ENCODE measurements at regions not wholly inside any gene's neighbourhood (a gene's known extent, or its start where the extent isn't known, plus 50 kb on each side); places are given as distances from the start of the nearest gene placed in this dataset.
"Not testable (repeated sequence)": the region's sequence is repeated elsewhere in the genome, so short reads cannot be mapped to it uniquely, and the experiment has no call there.

DNA sequence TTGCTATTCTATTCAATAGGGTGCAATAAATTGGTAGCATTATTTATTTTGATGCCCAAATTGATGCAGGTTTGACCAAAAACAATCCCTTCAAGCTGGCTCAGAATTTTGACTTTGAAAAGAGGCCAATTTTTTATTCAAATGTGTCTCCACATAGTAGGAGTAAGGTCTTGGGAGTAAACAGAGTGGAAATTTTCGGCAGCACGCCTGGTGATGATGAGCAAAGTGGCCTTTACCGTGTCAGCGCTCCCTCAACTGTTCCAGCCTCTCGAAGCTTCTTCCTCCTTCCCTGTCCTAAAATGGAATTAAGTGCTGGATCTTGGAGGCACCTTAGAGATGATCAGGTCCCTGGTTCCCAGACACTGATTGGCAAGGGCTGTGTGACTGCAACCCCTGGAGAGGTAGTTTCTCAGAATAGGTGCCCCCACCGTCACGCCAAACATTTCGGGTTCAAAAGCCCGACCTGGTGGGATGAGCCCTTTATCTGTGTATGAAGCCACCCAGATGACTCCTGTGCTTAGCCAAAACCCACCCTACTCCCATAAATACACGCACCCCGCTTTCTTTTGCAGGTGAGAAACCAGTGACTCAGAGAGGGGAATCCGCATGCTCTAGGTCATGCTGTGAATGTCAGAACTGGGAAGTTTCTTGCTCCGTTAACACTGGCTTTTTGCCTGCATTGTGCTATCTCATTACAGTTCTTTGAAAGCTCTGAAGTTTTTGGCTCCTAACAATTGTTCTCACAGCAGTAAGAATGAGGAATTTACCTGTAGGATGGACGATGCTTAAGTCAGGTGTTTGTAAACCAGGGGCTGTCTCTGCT lies 89.1 kb downstream of the CRYGS start:
- no peak for DNase-seq (ENCODE audit: low spot score)

GRCh38 chr3:186453531-186453930 lies 90.6 kb downstream of the CRYGS start:
- no peak for DNase-seq (ENCODE audit: low spot score)

DNA sequence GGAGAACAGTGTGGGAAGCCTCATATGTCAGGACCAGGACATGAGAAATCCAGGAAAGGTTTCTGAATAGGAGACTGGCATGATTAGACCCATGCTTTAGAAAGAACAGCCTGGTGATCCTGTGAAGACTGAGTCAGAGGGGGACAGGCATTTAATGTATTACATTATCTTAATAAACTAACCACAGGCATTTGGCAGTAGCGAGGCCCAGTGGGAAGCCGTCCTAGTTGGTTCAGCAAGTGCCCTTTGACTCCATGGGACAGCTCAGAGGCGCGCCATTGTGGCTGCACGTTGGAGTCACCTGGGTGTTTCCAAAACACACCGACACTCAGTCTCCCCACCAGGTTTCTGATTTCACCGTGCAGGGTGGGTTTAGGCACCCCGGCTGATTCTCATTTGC lies 90.5 kb upstream of the DGKG start:
- DNase-seq (ENCODE audit: low spot score): no peak

- DNase-seq (ENCODE audit: low spot score): no peak
Observed at GRCh38 chr3:186451371-186451770, 89.3 kb upstream of the DGKG start.

- no peak for DNase-seq (ENCODE audit: low spot score)
Observed at GRCh38 chr3:186444974-186445373, 82.9 kb upstream of the DGKG start.

GRCh38 chr3:186444288-186444687 lies 82.3 kb upstream of the DGKG start:
- no peak for DNase-seq (ENCODE audit: low spot score)

DNA sequence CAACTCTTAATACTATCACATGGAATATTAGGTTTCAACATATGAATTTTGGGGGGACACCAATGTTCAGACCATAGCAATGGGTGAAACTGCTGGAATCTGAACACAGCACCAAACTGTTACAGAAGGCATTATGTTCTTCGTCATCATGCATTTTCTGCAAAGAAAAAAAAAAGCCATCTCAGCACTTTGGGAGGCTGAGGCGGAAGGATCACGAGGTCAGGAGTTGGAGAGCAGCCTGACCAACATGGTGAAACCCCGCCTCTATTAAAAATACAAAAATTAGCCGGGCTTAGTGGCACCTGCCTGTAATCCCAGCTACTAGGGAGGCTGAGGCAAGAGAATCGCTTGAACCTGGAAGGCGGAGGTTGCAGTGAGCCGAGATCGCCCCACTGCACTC lies 80.9 kb upstream of the DGKG start:
- DNase-seq (ENCODE audit: low spot score): not testable (repeated sequence)

DNA sequence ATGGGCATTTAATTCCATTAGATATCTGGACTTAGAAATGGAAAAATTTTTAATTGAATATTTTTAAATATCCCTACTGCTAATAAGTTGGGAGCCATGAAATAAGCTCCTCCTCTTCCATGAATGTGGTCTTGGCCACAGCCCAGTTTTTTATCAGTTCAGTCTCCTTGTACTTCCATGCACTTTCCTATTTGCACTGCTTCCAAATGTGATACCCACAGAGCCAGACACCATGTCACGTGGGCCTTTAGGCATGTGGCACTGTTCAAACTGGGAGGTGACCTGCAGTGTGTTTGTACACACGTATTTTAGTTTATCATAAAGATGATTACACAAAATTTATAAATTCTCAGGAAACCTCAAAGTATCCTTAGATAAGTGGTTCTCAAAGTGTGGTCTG lies 80.1 kb upstream of the DGKG start:
- DNase-seq (ENCODE audit: low spot score): no peak

DNA sequence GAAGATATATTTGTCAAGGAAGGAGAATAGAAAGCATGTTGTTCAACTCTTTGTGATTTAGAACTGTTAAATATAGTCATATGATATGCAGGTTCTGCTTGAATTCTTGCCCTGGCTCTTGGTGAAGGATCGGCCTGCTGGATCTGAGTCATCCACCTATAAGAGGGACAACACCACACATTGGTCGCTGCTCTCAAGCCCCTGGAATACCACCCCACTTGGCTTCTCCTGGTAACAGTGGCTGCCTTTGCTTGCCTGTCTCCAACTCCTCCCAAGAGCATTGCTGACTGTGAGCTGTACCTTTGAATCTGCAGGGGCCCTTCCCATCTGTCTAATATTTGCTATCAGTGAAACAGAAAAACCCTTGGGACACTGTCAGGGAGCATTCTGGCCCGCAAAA lies 78.9 kb upstream of the DGKG start:
- DNase-seq (ENCODE audit: low spot score): no peak

- DNase-seq (ENCODE audit: low spot score): no peak
Observed at GRCh38 chr3:186439725-186440124, 77.7 kb upstream of the DGKG start.

DNA sequence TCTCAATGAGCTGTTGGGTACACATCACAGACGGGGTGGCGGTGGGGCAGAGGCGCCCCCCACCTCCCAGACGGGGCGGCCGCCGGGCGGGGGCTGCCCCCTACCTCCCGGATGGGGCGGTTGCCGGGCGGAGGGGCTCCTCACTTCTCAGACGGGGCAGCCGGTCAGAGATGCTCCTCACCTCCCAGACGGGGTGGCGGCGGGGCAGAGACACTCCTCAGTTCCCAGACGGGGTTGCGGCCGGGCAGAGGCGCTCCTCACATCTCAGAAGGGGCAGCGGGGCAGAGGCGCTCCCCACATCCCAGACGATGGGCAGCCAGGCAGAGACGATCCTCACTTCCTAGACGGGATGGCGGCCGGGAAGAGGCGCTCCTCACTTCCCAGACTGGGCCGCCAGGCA lies 73.3 kb upstream of the DGKG start:
- DNase-seq (ENCODE audit: low spot score): not testable (repeated sequence)

DNA sequence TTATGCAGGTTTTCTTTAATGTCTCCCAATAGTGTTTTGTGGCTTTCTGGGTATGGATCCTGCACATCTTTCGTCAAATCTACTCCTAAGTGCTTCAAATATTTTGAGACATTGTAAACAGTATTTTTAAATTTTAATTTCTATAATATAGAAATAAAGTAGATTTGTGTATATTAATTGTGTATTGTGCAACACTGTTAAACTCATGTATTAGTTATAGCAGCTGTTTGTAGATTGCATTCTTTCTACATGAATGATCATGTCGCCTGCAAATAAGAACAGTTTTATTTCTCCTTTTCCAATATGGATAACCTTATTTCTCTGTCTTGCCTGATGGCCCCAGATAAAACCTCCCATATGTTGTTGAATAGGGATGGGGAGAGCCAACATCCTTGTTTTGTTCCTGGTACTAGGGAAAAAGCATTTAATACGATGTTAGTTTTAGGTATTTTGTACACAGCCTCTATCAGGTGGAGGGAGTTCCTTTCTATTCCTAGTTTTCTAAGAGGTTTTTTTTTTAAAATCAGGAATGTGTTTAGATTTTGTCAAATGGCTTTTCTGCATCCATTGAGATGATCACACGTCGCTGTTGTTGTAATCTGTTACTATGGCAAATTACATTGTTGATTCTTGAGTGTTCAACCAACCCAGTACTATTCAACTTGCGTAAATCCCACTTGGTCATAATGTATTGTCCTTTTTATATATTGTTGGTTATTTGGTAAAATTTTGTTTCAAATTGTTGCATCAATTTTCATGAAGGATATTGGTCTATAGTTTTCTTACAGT lies 71.1 kb upstream of the DGKG start:
- no peak for DNase-seq (ENCODE audit: low spot score)

GRCh38 chr3:186432189-186432588 lies 70.2 kb upstream of the DGKG start:
- no peak for DNase-seq (ENCODE audit: low spot score)

DNA sequence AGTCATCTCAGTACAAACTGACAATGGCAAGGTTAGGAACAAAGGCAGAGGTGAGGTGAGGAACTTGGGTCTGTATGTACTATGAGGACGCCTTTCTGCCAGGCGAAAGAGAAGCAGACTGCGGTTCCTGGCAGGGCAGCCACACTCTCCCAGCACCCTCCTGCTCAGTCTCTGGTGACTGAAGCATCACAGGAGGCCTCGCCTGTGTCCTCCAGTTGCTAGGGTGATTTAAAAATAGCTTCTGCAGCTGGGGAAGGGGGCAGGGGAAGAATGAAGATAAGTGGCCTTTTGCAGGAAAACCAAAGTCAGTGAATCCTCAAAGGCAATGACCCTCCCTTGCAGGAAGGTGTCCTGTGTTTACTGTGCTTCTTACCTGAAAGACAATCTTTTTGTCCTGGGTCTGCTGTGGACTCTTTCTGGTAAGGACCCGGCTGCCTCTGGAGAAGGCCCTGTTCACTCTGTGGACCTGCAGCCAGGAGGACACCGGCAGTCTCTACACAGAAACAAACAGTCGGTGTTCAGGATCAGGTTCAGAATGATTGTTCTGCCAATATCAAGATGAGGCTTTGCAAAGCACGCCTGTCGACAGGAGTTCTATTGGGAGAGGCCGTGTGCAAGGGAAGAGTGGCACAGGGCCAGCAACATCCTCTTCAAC lies 65.7 kb upstream of the DGKG start:
- no peak for DNase-seq (ENCODE audit: low spot score)

DNA sequence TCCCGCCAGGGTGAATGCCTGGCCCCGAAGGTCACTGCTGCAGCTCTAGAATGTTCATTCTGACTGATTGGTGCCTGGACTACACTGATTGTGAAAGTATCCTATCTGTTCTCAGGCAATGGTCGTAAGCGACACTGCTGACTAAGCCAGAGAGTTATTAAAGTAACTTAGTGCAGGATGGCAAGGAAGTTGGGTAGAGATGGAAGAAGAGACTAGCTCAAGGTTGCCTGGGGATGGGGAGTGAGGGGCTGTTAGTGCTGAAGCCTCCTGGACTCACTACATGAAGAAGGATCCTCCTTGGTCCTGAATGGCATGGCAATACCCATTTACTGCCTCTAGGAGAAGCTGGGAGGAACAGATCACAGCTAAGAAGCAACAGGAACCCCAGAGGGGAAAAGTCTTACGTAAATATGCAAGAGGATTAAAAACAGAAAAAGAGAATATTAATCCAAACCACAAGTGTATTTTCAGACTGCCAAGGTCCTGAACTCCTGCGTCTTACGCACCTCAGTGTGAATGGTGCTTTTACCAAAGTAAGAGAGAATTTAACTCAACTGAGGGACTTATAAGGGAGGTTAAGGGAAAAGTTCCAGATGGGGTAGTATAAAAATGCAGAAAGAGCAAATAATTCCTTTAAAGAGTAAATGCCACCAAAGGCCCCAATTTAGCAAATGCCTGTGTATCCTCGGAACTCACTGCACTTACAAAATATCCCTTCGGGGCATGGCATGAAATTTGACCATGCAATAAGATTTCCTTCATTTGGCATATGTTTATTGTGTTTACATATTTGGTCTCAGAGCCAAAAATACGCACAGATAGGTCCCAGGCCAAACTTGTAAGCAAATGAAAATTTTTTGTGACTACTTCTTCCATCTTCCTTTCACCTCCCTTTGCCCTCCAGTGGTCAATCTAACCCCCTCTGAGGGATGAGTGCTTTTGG lies 64.0 kb upstream of the DGKG start:
- DNase-seq (ENCODE audit: low spot score): peak; percentile 44

DNA sequence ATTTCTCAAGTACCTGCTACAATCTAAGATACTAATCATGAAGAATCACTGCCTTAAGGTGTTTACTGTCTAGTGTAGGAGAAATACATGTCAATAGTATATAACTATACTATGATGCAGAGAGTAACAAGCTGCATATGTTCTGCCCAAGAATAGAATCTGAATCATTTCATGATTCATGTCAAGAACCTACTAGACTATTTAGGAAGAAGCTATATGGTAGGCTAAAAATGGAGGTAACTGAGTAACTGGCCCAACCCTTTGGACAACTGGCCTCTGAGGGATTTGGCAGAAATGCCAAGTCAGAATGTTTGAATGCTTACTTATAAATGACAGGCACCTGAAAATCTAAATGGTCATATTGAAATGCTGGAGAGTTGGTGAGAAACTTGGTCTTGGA lies 59.9 kb upstream of the DGKG start:
- no peak for DNase-seq (ENCODE audit: low spot score)

DNA sequence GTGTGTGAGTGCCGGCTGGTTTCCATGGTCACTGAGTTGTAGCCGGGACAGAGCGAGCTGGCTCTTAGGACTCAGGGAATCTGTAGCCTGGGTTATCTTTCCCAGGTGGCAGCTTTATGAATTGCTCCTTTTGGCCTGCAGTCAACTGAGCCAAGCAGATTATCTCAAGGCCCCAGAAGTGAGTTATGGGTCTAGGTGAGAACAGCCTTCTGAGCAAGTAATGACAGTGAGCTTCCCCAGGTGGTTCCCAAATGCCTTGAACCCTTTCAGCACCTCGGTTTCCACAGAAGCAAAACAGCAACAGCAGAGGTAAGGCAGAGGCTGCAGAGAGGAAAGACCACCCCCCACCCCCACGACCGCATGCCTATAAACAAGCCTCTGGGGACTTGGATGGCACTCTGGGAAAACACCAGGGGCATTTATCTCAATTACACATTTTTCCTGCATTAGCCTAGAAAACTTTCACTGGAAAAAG lies 56.7 kb upstream of the DGKG start:
- DNase-seq (ENCODE audit: low spot score): no peak

DNA sequence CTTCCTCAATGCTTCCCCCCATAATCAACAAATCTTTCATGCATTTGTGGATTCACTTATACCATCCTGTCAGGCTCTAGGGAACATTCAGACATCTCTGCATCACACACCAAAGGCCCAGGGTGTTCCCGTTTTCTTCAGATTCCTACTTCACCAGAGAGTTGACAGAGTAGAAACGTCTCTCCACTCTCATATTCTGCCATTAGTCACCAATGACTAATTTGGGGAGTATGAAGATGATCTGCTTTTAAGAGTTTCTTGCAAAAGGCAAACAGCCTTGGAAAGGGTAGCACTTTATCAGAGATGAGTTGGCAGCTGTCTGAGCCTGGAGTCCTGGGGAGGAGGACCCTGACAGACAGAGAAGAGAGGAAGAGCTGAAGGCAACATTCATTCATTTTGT lies 55.8 kb upstream of the DGKG start:
- DNase-seq (ENCODE audit: low spot score): no peak

- DNase-seq (ENCODE audit: low spot score): no peak
Observed at GRCh38 chr3:186414735-186415419, 52.8 kb upstream of the DGKG start.

DNA sequence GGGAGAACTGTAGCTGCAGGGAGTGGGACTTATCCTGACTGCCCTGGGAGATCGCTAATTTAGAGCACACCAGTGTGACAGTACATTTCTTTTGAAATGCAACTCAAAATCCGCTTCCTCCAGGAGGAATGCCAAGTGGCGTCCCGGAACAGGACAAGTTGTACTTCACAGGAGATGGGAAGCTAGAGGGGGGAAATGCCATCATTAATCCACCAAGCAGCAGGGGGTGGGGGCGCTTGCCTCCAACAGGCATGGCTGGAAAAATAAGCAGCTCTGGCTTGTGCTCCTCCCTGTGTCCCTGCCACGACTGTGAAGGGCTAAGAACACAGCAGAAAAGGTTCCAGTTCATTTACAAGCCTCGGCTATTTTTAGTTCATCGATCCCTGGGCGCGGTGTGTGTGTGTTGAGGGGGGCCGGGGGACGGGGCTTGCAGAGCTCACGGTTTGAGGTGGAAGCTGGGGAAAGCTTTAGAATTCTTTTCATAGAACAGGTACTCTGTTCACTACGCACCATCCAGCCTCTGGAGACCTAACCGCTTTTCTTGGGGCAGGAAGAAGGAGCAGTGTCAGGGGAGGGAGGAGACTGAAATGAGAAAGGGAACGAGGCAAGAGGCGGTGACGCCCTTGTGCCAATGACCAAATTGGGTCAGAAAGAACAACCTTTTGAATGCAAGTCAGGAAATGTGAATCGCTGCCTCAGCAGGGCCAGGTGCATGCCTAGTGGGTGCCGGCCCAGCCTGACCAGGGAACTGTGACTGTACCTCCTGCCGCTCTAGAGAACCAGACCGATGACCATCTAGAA lies 51.8 kb upstream of the DGKG start:
- peak; percentile 36 for DNase-seq (ENCODE audit: low spot score)

All from germinal center (tissue), 1 donor.